ENCODE measurements at regions not wholly inside any gene's neighbourhood (a gene's known extent, or its start where the extent isn't known, plus 50 kb on each side); places are given as distances from the start of the nearest gene placed in this dataset.

DNA sequence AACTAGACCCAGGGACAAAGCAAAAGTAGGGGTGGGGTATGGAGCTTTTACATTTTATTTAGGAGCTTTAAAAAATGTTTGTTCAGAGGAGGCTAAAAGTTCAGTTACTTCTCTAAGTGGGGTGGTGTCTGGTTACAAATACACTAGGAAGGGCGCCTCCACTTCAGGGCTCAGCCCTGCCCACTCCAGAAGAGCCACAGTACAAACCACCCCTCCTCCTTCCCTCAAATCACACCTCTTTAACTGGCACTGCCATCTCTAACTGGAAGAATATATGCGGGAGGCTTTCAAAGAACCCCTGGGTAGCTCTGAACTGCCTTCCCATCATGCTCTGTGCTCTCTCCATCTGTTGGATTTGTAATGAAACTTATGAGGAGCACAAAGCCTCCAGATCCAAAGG is 98.8 kb upstream of the NFIB start:
- DNase-seq (ENCODE audit: low read depth, low spot score) = no peak
- in situ Hi-C loops (cut with HindIII; ENCODE audit: low pct_unique_long_range_greater_than_20kb, low sequenced_read_pairs) = no loop called here

GRCh38 chr9:14406463-14406862 is 92.5 kb upstream of the NFIB start:
- ChIA-PET POLR2A (no interaction called here), CTCF (no interaction called here)
- in situ Hi-C loops (cut with HindIII; ENCODE audit: low pct_unique_long_range_greater_than_20kb, low sequenced_read_pairs) (no loop called here), intact Hi-C loops (cut with micrococcal nuclease; ENCODE audit: unreplicated experiment) (no loop called here)
- no peak for DNase-seq (ENCODE audit: low read depth, low spot score)
- Histone ChIP-seq H3K27ac (ENCODE audit: low read length) (no peak overlapping the region), H3K4me3 (ENCODE audit: low read depth in 2 of 2, low read length in 2 of 2) (no peak overlapping the region), H3K36me3 (ENCODE audit: control insufficient read depth, insufficient read depth, low read length) (no peaks in the 10 kb centered on the region), H3K27me3 (ENCODE audit: control insufficient read depth, insufficient read depth, low read length) (no peaks in the 10 kb centered on the region), H3K4me1 (ENCODE audit: control insufficient read depth, insufficient read depth, low read length) (no peaks in the 10 kb centered on the region), H3K9me3 (ENCODE audit: control insufficient read depth, insufficient read depth, low read depth, low read length) (no peaks in the 10 kb centered on the region)
- BruUV-seq (replicated peaks) = no TSS peak
- TF ChIP-seq, protein P1, sequence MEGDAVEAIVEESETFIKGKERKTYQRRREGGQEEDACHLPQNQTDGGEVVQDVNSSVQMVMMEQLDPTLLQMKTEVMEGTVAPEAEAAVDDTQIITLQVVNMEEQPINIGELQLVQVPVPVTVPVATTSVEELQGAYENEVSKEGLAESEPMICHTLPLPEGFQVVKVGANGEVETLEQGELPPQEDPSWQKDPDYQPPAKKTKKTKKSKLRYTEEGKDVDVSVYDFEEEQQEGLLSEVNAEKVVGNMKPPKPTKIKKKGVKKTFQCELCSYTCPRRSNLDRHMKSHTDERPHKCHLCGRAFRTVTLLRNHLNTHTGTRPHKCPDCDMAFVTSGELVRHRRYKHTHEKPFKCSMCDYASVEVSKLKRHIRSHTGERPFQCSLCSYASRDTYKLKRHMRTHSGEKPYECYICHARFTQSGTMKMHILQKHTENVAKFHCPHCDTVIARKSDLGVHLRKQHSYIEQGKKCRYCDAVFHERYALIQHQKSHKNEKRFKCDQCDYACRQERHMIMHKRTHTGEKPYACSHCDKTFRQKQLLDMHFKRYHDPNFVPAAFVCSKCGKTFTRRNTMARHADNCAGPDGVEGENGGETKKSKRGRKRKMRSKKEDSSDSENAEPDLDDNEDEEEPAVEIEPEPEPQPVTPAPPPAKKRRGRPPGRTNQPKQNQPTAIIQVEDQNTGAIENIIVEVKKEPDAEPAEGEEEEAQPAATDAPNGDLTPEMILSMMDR (IDR thresholded peaks at IDR 0.05) = no peak
- TF ChIP-seq POLR2AphosphoS5 (IDR thresholded peaks at IDR 0.05; ENCODE audit: low read depth, low read length) (no peak), REST (IDR thresholded peaks at IDR 0.05; ENCODE audit: insufficient read depth in 1 of 2, low read depth in 2 of 2, low read length in 1 of 2) (no peak), SIN3A (IDR thresholded peaks at IDR 0.05; ENCODE audit: borderline replicate concordance, insufficient read depth, low read depth, low read length) (no peak), TCF7L2 (IDR thresholded peaks at IDR 0.05; ENCODE audit: low read depth, low read length) (no peak)
- ATAC-seq = no peak

More for the DNA sequence above, 98.8 kb upstream of the NFIB start:
- Histone ChIP-seq H3K4me1 (ENCODE audit: control insufficient read depth, insufficient read depth, low read length) (no peaks in the 10 kb centered on the region), H3K27ac (ENCODE audit: low read length) (no peak overlapping the region), H3K9me3 (ENCODE audit: control insufficient read depth, insufficient read depth, low read depth, low read length) (no peaks in the 10 kb centered on the region), H3K4me3 (ENCODE audit: low read depth in 2 of 2, low read length in 2 of 2) (no peak overlapping the region), H3K27me3 (ENCODE audit: control insufficient read depth, insufficient read depth, low read length) (no peaks in the 10 kb centered on the region), H3K36me3 (ENCODE audit: control insufficient read depth, insufficient read depth, low read length) (no peaks in the 10 kb centered on the region)
- intact Hi-C loops (cut with micrococcal nuclease; ENCODE audit: unreplicated experiment) = no loop called here
- TF ChIP-seq TCF7L2 (IDR thresholded peaks at IDR 0.05; ENCODE audit: low read depth, low read length) = no peak
- no peak for TF ChIP-seq REST (IDR thresholded peaks at IDR 0.05; ENCODE audit: insufficient read depth in 1 of 2, low read depth in 2 of 2, low read length in 1 of 2)
- TF ChIP-seq SIN3A (IDR thresholded peaks at IDR 0.05; ENCODE audit: borderline replicate concordance, insufficient read depth, low read depth, low read length) = no peak
- no peak for TF ChIP-seq POLR2AphosphoS5 (IDR thresholded peaks at IDR 0.05; ENCODE audit: low read depth, low read length)
- TF ChIP-seq, protein P1 (IDR thresholded peaks at IDR 0.05) = no peak
- ATAC-seq = no peak
- CTCF ChIA-PET = no interaction called here
- BruUV-seq (replicated peaks) = no TSS peak
- POLR2A ChIA-PET = no interaction called here
